HAP-1 (cell line): ENCODE measurements at regions not wholly inside any gene's neighbourhood (a gene's known extent, or its start where the extent isn't known, plus 50 kb on each side); places are given as distances from the start of the nearest gene placed in this dataset.

Experiments
- DNase-seq, 2 experiments: peaks; one replicate each; pipeline ENCODE4 v3.0.0-alpha.2; 2016 to 2020; ENCODE audit warnings: low spot score in 2 of 2
- H3K27me3 ChIP-seq: fragments of 250-450 bp; sonication (Bioruptor Pico); 2 replicates; pipeline ENCODE4 v1.5.1; 2020; ENCODE audit warnings: low read depth, mild to moderate bottlenecking, moderate library complexity
- H3K36me3 ChIP-seq: fragments of 250-450 bp; sonication (Bioruptor Pico); replicated peaks from 2 replicates; pipeline ENCODE4 v1.5.1; 2020; ENCODE audit warnings: mild to moderate bottlenecking
- H3K4me1 ChIP-seq: fragments of 250-450 bp; sonication (Bioruptor Pico); 2 replicates; pipeline ENCODE4 v1.5.1; 2020; ENCODE audit warnings: mild to moderate bottlenecking
- H3K4me3 ChIP-seq: fragments of 250-450 bp; sonication (Bioruptor Pico); 2 replicates; pipeline ENCODE4 v1.5.1; 2020; ENCODE audit warnings: mild to moderate bottlenecking, moderate library complexity
- H3K9me3 ChIP-seq: fragments of 250-450 bp; sonication (Bioruptor Pico); 2 replicates; pipeline ENCODE4 v1.5.1; 2020; ENCODE audit warnings: mild to moderate bottlenecking, moderate library complexity
- in situ Hi-C: fragments of 300-500 bp; cut with MboI; formaldehyde crosslinking; loops from 3 replicates; pipeline ENCODE4 v1.14.3; 2020; ENCODE audit warnings: low sequenced_read_pairs, inconsistent platforms, mixed read lengths

DNA sequence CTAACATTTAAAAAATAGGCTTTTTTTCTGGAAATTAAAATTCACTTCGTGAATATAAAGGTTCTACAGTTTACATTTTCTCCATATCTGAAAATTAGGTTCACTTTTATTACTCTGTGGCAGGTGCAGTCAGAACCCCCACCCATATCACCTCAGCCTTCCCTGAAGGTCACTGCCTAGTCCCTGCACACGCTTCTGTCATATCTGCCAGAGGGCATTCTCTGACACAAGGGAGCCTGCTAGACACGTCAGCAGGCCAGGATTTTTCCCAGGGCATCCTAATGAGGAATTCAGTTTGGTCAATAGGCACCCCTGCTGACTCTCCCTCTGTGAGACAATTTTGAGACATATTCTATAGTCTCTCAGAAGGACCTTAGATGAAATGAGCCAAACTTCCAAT is 475.7 kb upstream of the PKDCC start:
- in situ Hi-C loops, result no loop called here
- peaks cover 7% of the 10 kb centered on the region; the same call in 1 of the 2 replicates for H3K4me1 ChIP-seq
- no peak for DNase-seq
- no peaks in the 10 kb centered on the region for H3K36me3 ChIP-seq
- no peak overlapping the region for H3K4me3 ChIP-seq
- no peaks in the 10 kb centered on the region for H3K9me3 ChIP-seq
- H3K27me3 ChIP-seq, result 0 out of 2 replicates have a peak, but pooled peaks cover 2% of the 10 kb centered on the region

DNA sequence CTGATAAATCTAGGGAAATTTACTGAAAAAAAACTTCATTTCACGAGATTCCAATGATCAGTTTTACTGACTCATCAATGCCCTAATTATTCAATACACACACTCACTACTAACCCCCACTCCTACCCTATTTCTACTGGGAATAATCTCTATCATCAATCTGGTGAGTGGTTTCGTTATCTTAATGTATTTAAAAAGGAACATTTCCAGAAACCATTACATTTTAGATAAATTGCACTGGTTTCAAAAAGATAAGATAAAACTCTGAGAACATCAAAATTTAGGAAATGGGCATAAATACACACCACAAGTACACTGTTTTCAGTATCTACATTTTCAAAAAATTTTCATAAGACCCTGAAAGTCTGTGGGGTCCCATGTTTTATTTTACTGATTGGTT is 471.4 kb upstream of the PKDCC start:
- no peaks in the 10 kb centered on the region for H3K9me3 ChIP-seq
- 0 out of 2 replicates have a peak, but pooled peaks cover 3% of the 10 kb centered on the region for H3K27me3 ChIP-seq
- in situ Hi-C loops, result no loop called here
- H3K4me1 ChIP-seq, result peaks cover 7% of the 10 kb centered on the region; the same call in 1 of the 2 replicates
- no peaks in the 10 kb centered on the region for H3K36me3 ChIP-seq
- no peak for DNase-seq
- no peak overlapping the region for H3K4me3 ChIP-seq

DNA sequence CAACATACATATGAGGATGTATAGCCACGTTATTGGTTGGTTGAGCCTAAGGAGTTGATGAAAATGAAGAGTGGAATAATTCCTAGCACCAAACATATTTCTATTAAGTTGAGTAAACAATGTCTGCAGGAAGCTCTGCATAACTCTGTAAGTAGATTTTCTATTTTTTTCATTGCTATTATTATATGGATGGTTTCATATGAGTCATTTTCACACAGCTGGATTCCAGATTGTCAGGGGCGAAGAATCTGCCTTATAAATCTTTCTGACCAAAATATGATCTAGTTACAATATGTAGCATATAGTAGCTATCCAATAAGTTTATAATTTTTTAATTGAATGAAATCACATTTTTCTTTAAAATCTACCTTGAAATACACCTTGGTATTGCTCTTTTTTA is 468.0 kb upstream of the PKDCC start:
- Histone ChIP-seq H3K4me3 (no peak overlapping the region), H3K27me3 (0 out of 2 replicates have a peak, but pooled peaks cover 3% of the 10 kb centered on the region), H3K9me3 (no peaks in the 10 kb centered on the region), H3K4me1 (peaks cover 4% of the 10 kb centered on the region; the same call in 1 of the 2 replicates), H3K36me3 (no peaks in the 10 kb centered on the region)
- in situ Hi-C loops, result no loop called here
- no peak for DNase-seq

DNA sequence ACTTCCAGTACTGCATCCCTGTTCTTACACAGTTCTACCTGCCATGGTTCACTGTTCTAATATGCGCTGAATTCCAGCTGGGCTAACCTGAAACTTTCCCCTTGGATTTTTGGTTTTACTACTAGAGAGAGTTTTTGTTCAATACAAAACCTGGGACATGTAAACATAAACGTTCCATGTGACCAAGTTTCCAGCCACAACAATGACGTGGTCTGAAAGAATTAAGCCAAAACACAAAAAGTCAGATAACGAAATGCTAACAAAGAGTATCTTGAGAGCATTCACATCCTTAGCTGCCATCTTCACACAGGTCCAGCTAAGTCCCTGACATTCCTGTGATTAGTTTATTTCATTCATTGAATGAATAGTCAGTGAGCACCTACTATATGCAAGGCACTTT is 467.0 kb upstream of the PKDCC start:
- Histone ChIP-seq H3K4me1 (no peaks in the 10 kb centered on the region), H3K9me3 (no peaks in the 10 kb centered on the region), H3K4me3 (no peak overlapping the region), H3K36me3 (no peaks in the 10 kb centered on the region), H3K27me3 (0 out of 2 replicates have a peak, but pooled peaks cover 3% of the 10 kb centered on the region)
- in situ Hi-C loops, result no loop called here
- no peak for DNase-seq

DNA sequence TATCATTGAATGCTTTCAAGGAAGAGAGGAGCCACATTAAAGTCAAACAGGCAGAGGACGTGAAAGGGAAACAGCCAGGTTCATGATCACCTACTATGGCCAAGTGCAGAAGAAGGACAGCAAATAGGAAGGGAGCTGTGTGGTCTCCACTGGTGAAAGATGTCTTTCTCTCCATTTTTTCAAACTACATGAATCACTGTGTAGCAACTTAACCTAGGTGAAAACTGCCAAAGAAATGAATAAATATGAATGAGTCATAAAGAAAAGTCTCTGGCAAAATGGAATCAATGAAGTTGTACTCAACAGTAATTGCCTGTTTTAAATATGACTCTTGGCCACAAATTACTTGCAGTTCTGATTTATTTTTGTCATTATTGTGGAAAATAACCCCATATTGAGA is 452.6 kb upstream of the PKDCC start:
- Histone ChIP-seq H3K27me3 (no peaks in the 10 kb centered on the region), H3K4me3 (no peak overlapping the region), H3K4me1 (no peaks in the 10 kb centered on the region), H3K9me3 (no peaks in the 10 kb centered on the region), H3K36me3 (no peaks in the 10 kb centered on the region)
- no peak for DNase-seq
- in situ Hi-C loops, result no loop called here

DNA sequence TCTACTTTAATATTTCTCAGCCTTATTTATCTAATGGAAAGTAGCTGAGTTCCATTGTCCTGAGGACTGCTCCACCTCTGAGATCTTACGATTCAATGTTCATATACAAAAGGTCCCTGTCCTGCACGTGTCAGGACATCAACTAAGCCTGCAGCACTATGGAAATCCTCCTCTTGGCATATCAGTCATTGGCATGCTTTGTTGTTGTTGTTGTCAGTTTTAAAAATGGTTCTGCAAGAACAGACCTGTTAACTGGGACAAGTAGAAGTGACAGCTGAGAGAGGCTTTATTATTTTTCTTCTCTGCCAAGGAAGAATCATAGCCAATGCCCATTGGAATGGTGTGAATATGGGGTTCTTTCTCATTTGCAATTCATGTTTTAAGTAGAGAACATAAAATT is 450.1 kb upstream of the PKDCC start:
- Histone ChIP-seq H3K9me3 (no peaks in the 10 kb centered on the region), H3K36me3 (no peaks in the 10 kb centered on the region), H3K27me3 (no peaks in the 10 kb centered on the region), H3K4me3 (no peak overlapping the region), H3K4me1 (no peaks in the 10 kb centered on the region)
- in situ Hi-C loops, result no loop called here
- no peak for DNase-seq

DNA sequence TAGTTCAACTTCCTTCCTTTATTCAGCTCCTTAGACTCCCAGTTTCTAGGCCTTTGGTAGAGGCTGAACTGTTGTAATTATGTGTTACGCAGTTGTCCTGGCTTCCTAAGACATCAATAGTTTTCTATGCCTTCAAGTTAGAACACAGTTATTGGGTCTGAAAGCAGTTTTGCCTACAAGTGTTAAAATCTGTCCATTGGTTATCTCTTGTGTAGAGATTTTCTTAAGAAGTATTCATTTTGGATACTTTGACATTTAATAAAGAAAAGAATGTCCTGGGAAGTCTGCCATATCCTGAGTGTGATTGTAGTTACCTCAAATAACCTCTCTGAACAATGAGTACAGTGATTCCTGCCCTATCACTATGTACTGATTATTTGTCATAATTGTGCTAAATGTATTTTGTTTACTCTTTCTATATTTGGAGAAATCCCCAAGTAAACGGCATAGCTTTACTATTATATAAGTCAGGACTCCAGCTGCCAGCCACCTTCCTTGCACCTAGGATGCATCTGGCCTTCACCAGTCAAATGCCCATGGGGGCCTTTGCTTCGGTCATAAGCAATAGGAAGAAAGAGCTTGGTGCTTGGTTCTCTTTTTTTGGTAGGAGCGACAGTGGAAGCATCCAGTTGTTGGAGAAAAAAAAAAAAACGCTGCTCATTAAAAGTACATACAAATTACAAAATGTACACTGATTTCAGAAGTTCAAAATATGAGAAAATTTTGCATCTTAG is 449.5 kb upstream of the PKDCC start:
- in situ Hi-C loops, result no loop called here
- no peak overlapping the region for H3K4me3 ChIP-seq
- no peaks in the 10 kb centered on the region for H3K27me3 ChIP-seq
- H3K36me3 ChIP-seq, result no peaks in the 10 kb centered on the region
- DNase-seq, result no peak
- H3K9me3 ChIP-seq, result no peaks in the 10 kb centered on the region
- H3K4me1 ChIP-seq, result no peaks in the 10 kb centered on the region

DNA sequence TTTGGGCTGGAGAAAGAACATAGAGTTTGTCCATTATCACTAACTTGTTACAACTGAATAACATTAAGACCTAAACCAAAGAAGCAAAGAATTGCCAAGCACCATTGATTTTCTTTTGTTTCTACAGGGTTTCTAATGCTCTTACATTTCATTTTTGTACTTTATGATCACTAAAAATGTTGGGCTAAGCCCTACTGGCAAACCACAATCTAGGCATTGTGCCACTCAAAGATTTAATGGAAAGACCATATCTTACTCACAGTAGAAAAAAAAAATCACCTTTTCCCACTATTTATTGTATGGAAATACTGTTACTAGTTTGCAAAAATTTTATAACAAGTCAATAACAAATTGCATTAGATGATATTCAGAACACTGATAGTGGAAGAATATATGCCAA is 447.4 kb upstream of the PKDCC start:
- no peak for DNase-seq
- in situ Hi-C loops, result no loop called here
- no peak overlapping the region for H3K4me3 ChIP-seq
- H3K9me3 ChIP-seq, result no peaks in the 10 kb centered on the region
- no peaks in the 10 kb centered on the region for H3K36me3 ChIP-seq
- H3K27me3 ChIP-seq, result no peaks in the 10 kb centered on the region
- no peaks in the 10 kb centered on the region for H3K4me1 ChIP-seq

DNA sequence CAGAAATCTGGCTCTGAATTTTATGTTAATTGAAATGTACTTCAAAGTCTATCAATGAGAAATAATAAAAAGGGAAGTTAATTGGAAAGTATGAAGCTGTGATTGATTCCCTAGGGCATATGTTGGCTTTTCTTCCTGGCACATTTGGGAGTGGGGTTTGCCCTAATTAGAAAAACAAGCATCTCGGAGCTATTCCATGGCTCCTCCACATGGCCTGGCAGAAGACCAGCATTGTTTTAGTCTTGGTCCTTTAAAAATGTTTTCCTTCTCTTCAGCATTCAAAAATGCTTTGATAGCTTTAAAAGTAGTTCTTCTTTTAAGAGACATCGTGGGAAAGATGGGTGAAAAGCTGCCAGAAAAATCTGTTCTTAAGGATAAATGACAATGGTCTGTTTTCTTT is 445.5 kb upstream of the PKDCC start:
- Histone ChIP-seq H3K4me3 (no peak overlapping the region), H3K9me3 (no peaks in the 10 kb centered on the region), H3K36me3 (no peaks in the 10 kb centered on the region), H3K4me1 (no peaks in the 10 kb centered on the region), H3K27me3 (no peaks in the 10 kb centered on the region)
- in situ Hi-C loops, result no loop called here
- no peak for DNase-seq

DNA sequence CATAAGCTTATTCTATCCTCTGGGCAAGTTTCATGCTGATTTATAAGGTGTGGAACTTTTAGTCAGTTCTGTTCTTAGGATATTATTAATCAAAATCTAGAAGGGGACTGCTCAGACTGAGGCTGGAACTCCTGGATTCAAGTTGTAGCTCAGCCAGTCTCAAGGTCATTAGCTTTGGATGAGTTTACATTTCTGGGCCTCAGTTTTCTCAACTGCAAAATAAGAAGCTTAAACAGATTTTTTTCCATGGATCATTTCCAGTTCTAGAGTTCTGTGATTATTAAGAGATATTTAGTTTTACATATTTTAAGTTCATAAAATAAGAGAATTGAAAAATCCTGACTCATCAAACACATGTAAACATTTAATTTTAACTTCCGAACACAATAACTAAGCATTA is 442.5 kb upstream of the PKDCC start:
- in situ Hi-C loops, result no loop called here
- Histone ChIP-seq H3K36me3 (no peaks in the 10 kb centered on the region), H3K4me3 (no peak overlapping the region), H3K4me1 (no peaks in the 10 kb centered on the region), H3K27me3 (no peaks in the 10 kb centered on the region), H3K9me3 (no peaks in the 10 kb centered on the region)
- DNase-seq, result no peak

DNA sequence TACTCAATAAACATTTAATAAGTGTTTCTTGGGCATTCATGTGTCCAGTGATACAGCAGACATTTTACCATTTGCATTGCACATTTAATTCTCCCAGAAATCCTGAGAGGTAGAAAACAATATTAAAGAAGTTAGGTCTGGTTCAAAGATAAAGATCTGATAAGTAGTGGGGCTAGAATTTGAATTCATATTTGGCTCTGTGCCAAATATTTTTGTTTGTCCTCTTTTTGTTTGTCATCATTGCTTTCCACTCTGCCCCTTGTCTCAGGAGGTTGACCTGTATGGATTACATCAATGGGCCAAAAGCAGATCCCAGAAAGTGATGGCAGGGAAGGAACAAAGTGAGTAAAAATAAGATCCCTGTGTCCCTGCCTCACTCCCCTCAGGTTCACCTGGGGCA is 441.9 kb upstream of the PKDCC start:
- H3K9me3 ChIP-seq, result no peaks in the 10 kb centered on the region
- no peaks in the 10 kb centered on the region for H3K36me3 ChIP-seq
- DNase-seq, result no peak
- in situ Hi-C loops, result no loop called here
- no peaks in the 10 kb centered on the region for H3K27me3 ChIP-seq
- H3K4me1 ChIP-seq, result no peaks in the 10 kb centered on the region
- no peak overlapping the region for H3K4me3 ChIP-seq

DNA sequence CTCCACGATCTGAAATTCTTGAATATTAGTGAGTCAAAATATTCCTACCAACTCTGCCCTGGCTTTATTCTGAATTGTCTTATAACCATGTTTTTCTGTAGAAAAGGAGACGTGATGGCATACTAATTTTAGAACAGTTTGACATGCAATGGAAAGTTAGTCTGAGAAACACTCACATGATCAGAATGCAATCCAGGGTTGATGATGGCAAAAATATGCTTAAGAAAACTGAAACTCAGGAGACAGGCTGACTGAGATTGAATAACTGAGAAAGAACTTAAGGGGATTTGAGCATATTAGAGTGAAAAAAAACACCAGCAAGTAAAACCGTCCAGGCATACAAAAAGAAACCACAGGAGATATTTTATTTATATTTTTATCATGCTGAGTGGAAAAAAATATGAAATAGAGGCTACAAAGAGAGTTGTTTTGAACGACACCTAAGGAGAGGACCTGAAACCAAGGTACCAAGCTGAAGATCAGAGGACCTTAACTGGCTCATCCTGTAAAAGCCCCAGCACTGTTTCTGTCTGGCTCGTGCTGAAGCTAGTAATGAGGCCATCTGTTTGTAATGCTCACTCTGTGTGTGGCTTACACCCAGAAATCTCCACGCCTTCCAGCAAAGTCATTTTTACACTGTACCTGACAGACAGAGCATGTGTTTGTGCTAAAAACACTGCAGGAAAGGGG is 437.2 kb upstream of the PKDCC start:
- in situ Hi-C loops, result no loop called here
- Histone ChIP-seq H3K4me1 (no peaks in the 10 kb centered on the region), H3K27me3 (no peaks in the 10 kb centered on the region), H3K36me3 (no peaks in the 10 kb centered on the region), H3K9me3 (no peaks in the 10 kb centered on the region), H3K4me3 (no peak overlapping the region)
- DNase-seq, result no peak

DNA sequence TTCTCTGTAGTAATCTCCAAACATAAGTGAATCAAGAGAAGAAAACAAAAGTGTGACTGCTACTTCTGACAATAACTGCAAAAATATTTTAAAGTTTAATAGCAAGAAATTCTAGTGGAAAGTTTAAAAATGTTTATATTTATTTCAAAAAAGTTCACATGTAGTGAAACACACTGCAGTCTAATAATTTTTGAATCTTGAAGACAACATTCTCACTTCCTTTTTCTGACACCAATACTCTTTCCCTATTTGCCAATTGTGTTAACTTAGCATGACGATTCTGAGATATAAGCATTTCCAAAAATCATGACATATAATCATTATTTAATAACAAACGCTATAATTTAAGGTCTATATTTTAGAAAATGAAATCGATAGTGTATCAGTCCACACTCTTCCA is 429.1 kb upstream of the PKDCC start:
- Histone ChIP-seq H3K27me3 (peaks cover 8% of the 10 kb centered on the region; the same call in 1 of the 2 replicates), H3K4me3 (no peak overlapping the region), H3K4me1 (no peaks in the 10 kb centered on the region), H3K36me3 (no peaks in the 10 kb centered on the region), H3K9me3 (no peaks in the 10 kb centered on the region)
- DNase-seq, result no peak
- in situ Hi-C loops, result no loop called here

DNA sequence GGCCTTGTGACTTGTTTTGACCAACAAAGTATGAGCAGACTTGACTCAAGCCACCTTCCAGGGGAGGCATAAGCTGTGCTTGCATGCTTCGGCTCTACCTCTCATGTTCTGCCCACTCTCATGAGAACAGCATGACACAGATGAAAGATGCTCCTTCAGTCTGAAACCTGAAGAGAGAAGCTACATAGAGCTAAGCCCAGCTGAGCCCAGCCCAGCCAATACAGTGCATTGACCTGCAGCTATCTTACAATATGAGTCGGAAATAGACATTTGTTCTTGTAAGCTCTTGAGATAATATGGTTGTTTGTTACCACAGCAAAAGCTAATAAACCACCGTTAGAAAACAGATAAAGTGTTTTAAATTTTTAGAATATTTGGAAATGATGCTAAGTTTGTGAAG is 426.7 kb upstream of the PKDCC start:
- Histone ChIP-seq H3K9me3 (no peaks in the 10 kb centered on the region), H3K4me3 (no peak overlapping the region), H3K27me3 (peaks cover 8% of the 10 kb centered on the region; the same call in 1 of the 2 replicates), H3K36me3 (no peaks in the 10 kb centered on the region), H3K4me1 (no peaks in the 10 kb centered on the region)
- in situ Hi-C loops, result no loop called here
- DNase-seq, result no peak
